Activated CD8-positive, alpha-beta memory T cell treated with anti-CD3 and anti-CD28 coated beads, Interleukin-2, amount 50 U/mL, for 48 hours (primary cell): ENCODE measurements at regions not wholly inside any gene's neighbourhood (a gene's known extent, or its start where the extent isn't known, plus 50 kb on each side); places are given as distances from the start of the nearest gene placed in this dataset.

ENCODE experiments used
- DNase-seq: peaks from one replicate; pipeline ENCODE4 v3.0.0-alpha.2; 2020

DNA sequence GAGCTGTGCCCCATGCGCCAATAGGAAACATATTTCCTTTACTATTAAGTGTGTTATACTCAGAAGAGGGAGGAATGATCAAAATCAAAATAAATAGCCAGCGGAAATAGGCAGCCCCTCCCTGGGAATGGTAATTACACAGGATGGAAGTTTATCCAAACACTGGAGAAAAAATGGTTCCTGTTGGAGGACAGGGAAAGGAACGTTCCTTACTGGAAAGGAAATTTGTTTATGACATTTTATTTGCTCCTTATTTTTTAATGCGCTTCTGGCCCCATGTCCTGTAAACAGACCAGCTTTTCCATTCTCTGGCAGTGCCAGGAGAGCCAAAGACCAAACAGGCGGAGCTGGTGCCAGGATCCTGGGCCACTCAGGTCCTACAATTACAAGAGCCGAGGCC, 273.7 kb downstream of the SOX9 start:
- DNase-seq: no peak

DNA sequence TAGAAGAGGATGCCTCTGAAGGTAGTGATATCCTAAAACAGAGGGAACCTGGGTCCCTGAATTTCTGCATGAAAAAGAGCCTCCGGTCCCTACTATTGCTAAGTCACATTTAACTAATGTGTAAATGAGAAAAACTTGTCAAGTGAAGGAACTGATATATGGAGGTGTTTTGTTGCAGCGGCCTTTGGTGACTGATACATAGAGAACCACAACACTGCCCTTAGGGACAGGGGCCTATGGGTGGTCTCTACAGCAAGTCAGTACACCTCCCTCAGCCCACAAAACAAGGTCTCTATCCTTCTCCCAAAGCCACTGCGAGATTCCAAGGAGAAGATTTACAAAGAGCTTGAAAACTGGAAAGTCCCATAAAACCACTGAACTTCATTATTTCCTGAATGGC, 275.3 kb downstream of the SOX9 start:
- no peak for DNase-seq

- DNase-seq: no peak
Measured at GRCh38 chr17:72397223-72397667, 276.4 kb downstream of the SOX9 start.

GRCh38 chr17:72397687-72398086, 276.9 kb downstream of the SOX9 start:
- DNase-seq: no peak

GRCh38 chr17:72399023-72399607, 278.3 kb downstream of the SOX9 start:
- no peak for DNase-seq

- DNase-seq: no peak
Measured at GRCh38 chr17:72399608-72400487, 279.0 kb downstream of the SOX9 start.

DNA sequence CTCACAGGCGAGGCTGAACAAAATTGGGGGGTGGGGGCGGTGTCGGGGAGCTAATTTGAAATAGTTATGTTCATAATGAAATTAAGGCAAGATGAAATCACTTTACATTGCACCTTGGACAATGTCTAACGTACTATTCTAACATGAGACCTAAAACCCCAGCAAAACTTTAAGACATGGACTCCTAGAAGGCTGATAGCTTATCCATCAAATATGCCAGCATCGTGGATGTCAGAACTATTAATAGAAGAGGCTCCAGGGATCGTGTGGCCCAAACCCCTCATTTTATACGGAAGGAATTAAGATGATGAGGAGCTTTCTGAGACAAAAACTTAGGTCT, 279.6 kb downstream of the SOX9 start:
- DNase-seq: no peak

DNA sequence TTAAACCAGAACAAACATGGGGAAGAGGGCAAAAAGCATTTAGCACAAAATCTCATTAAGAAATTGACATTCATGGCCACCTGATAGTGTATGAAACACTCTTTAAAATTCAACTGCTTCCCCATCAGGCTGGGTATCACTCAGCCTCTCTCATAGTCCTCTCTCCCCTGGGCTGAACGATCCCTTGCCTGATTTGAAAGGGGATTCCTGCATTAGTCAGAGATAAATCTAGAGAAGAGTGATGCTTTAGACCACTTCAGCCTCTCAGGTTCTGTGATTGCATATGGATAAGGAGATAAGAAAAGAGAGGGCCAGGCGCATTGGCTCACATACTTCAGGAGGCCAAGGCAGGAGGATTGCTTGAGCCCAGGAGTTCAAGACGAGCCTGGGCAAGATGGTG, 280.0 kb downstream of the SOX9 start:
- no peak for DNase-seq

GRCh38 chr17:72401883-72402726, 281.3 kb downstream of the SOX9 start:
- DNase-seq: no peak

DNA sequence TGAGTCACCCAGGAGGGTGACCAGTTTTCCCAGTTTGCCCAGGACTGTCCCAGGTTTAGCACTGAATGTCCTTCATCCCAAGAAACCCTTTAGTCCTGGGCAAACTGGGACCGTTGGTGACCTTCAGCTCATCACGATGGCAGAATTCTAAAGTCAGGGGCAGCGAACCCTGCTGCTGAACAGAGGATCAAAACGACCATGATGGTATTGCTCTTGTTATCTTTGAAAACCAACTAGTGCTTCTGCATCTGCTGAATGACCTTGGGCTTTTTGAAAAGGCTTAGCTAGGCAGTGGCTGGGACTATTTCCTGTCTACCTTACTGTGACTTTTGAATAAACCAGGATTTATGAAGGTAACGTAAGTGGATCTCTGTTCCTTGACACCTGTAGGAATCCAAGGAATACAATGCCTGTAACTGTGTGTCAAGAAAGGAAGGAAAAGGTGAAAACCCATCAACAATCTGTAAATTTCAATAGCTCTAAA, 281.9 kb downstream of the SOX9 start:
- DNase-seq: no peak

GRCh38 chr17:72403713-72404209, 282.9 kb downstream of the SOX9 start:
- DNase-seq: no peak

- DNase-seq: no peak
Measured at GRCh38 chr17:72404872-72405271, 284.1 kb downstream of the SOX9 start.

GRCh38 chr17:72405662-72406230, 284.9 kb downstream of the SOX9 start:
- no peak for DNase-seq

GRCh38 chr17:72406498-72406897, 285.7 kb downstream of the SOX9 start:
- DNase-seq: no peak

DNA sequence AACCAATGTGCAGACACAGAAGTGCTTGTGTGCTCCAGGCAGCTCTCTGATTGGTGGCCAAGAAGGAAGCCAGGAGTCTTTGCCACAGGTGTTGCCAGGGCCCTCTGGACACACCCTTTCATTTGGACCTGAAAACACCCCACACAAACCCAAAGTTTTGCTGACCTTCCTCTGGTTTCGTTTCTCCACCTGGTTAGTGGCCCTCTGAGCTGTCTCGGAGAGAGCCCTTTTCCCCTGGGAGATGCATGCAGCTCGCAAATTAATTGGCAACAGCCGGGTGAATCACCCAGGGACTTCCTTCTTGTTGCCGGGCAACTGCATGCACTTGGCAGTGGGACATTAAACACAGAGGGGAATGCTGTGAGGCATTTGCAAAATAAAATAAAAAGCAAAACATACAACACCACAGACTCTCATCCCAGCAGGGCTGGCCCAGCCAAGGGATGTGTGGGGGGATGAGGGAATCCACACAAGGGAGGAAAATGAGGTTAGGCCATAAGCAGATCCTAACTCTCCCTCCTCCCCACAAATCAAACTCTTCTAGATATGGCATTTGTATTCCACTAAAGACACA, 286.6 kb downstream of the SOX9 start:
- DNase-seq: no peak

GRCh38 chr17:72407931-72408330, 287.1 kb downstream of the SOX9 start:
- DNase-seq: no peak

DNA sequence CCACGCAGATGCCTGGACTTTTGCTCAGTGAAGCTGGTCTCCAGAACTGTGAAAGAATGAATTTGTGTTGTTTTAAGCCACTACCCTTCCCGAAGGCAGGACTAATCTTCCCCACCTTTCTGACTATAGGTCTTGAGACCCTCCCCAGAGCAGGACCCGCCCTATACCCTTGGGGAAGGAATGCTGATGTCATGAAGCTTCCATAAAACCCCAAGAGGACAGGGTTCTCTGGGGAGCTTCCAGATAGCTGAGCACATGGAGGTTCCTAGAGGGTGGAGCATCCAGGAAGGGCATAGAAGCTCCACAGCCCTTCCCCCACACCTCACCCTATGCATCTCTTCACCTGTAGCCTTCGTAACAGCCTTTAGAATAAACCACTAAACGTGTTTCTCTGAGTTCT, 287.8 kb downstream of the SOX9 start:
- DNase-seq: no peak

- DNase-seq: no peak
Measured at GRCh38 chr17:72409405-72410002, 288.7 kb downstream of the SOX9 start.

DNA sequence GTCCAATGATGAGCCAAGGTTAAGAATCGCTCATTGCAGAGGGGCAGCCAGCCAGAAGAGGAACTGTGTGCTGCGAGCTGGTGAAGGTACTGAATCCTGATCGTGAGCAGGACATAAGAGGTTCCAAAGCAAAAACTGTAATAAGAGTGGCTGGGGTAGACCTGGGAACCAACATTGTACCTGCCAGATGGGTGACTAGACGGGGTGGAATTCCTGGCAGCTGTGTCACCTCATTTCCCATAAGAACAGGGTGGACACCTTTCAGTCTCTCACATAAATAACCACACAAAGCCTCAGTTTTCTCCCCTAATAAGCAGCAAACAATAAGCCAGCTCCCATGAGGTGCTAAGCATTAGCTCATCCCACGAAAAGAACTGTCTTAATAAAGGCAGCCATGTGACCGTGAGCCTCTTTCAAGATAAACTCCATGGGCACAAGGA, 290.3 kb downstream of the SOX9 start:
- DNase-seq: no peak

- DNase-seq: no peak
Measured at GRCh38 chr17:72412650-72413076, 291.8 kb downstream of the SOX9 start.

DNA sequence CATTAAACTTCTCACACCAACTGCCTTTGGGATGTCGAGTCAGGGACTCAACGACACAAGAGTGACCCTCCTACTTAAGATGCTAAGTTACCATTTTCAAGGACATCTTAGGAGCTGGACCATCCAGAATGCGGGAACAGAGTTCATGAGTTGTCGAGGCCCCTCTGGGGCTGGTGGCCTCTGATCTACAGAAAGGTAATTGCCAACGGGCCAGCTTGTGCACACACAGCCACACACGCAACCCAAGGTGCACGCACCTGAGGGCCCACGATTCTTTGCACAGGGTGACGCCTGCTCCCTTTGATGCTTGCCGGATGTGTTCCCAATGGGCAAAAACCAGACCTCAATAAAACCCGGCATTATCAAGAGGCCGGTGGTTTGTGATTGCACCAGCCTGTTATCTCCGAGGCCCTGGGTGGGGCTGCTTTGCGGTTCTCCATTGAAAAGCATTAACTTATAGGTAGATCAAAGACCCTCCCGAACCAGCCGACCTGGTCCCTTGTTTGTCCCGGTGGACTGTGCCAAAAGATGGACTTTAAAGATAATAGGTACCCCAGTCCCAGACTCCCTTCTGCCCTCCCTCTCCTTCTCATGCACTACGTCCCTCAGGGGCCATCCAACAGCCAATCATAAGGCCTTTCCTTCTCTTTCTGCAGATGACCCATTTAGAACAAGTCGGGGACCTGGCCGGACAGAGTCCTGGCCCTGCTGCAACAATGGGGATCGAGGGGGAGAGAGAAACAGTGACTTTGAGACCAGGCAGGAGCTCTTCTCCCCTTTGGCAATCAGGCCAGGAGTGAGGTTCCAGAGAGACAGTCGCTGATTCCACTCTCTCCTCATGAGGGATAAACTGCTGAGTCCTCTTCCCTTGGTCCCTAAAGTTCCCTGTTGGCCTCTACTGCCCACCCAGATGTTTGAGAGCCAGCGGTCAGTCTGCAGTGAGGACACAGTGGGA, 292.5 kb downstream of the SOX9 start:
- DNase-seq: no peak
